Heart left ventricle (tissue), 16 donors: ENCODE measurements at regions not wholly inside any gene's neighbourhood (a gene's known extent, or its start where the extent isn't known, plus 50 kb on each side); places are given as distances from the start of the nearest gene placed in this dataset.

Source experiments
- ATAC-seq, 4 donors: fragments of 200-7000 bp; cut with Tn5 transposase; one replicate each; pipeline ENCODE4 v1.9.1; 2020 to 2022; ENCODE audit warnings: moderate library complexity in 4 of 4, mild to moderate bottlenecking in 3 of 4, moderate number of reproducible peaks in 1 of 4
- DNase-seq, 5 donors: peaks; one replicate each; pipeline ENCODE4 v3.0.0-alpha.2; 2020
- H3K27ac ChIP-seq, 12 donors: fragments of 200-600 bp; sonication (generic) in 4 of 12; one replicate each; pipeline versions ENCODE4 v1.5.0 to v1.8.0; 2016 to 2022; ENCODE audit warnings: mild to moderate bottlenecking in 2 of 12
- H3K27me3 ChIP-seq, 9 donors: fragments of 200-600 bp; sonication (generic) in 2 of 9; one replicate each; pipeline versions ENCODE4 v1.5.1 to v1.8.0; 2016 to 2022; ENCODE audit warnings: mild to moderate bottlenecking in 3 of 9
- H3K36me3 ChIP-seq, 9 donors: fragments of 200-600 bp; sonication (generic) in 2 of 9; one replicate each; pipeline versions ENCODE4 v1.5.0 to v1.8.0; 2018 to 2022; ENCODE audit warnings: mild to moderate bottlenecking in 2 of 9
- H3K4me1 ChIP-seq, 12 donors: fragments of 200-600 bp; sonication (generic) in 4 of 12; one replicate each; pipeline versions ENCODE4 v1.5.0 to v1.8.0; 2016 to 2022; ENCODE audit warnings: mild to moderate bottlenecking in 3 of 12
- H3K4me3 ChIP-seq, 12 donors: fragments of 200-600 bp; sonication (generic) in 4 of 12; one replicate each; pipeline versions ENCODE4 v1.5.0 to v1.8.0; 2017 to 2022; ENCODE audit warnings: mild to moderate bottlenecking in 9 of 12, moderate library complexity in 4 of 12
- H3K9me3 ChIP-seq, 12 donors: fragments of 200-600 bp; sonication (generic) in 4 of 12; one replicate each; pipeline versions ENCODE4 v1.5.0 to v1.8.0; 2016 to 2022; ENCODE audit warnings: mild to moderate bottlenecking in 1 of 12
- POLR2A ChIP-seq, 2 donors: fragments of 450-650 bp; IDR thresholded peaks; one replicate each; pipeline ENCODE4 v1.6.1; 2017; ENCODE audit warnings: antibody characterized with exemption in 2 of 2, mild to moderate bottlenecking in 2 of 2, moderate library complexity in 2 of 2
- WGBS, 4 donors: extraction: QIAGEN DNeasy Blood & Tissue Kit in 2 of 4; methylation state at CpG; one replicate each; pipeline versions ENCODE4 v1.1.5 to v1.1.7; 2013 to 2018; 5-methylcytosine and 5-hydroxymethylcytosine counted together
- intact Hi-C, 10 donors: fragments of 100-400 bp; cut with DNase I; formaldehyde crosslinking; loops; one replicate each; pipeline versions ENCODE4 v1.11.1 to v1.14.2; 2022
- TF ChIP-seq, protein P1 (sequence below), 12 donors: fragments of 200-600 bp; sonication (generic) in 4 of 12; IDR thresholded peaks; one replicate each; pipeline versions ENCODE4 v1.5.0 to v1.8.0; 2018 to 2022; ENCODE audit warnings: antibody characterized with exemption in 12 of 12, mild to moderate bottlenecking in 5 of 12
- donor health status: ischemic (EF 13 %, LVEDD 7.1; RV severe dilation, severe dysfunction).
- donor health status: healthy with polysubstance abuse.
- donor health status: DM: no; HTN: yes; CAD: no.
- donor health status: DM: no; HTN: no; CAD: no.
- donor health status: ischemic (EF 25% LVEDD 6.9; RV normal size, moderate dysfunction).
- donor health status: ischemic (EF 25% LVEDD 5.7; RV mildly dilated, moderate dysfunction).
- donor health status: healthy.
- donor health status: DM: yes; HTN: yes; CAD: no.
- donor health status: ischemic (EF 35%, LVEDD 5.7; RV mildly dilated, moderate dysfunction).
- donor health status: nonischemic (EF 11% LVEDD 7.7; RV severe dilation, severe dysfunction).
- donor health status: DM: yes; HTN: yes; CAD: no.
- donor health status: PGD.
- donor health status: ischemic (EF 29% LVEDD 5.4; RV normal size, mild dysfunction).
- donor health status: nonischemic (EF 23%, LVEDD 6.1; RV moderate dilation, normal function).

DNA sequence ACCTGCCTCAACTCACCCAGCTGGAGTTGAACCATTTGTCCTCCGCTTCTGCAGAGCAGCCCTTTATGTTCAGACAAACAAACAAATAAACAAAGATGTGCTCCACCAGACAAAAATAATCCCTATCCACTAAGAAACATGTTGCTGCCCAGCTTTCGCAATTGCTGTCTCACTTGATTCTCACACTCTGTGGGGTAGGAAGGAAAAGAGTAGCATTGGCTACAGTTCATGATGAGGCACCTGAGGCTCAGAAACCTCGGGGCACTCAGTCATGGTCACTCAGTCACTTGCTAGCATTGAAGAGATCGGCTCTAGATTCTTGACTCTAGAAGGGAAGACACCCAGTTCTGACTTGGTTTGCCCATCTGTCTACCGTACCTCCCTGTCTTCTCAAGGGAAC lies 88.0 kb upstream of the ZMIZ1 start:
- no peak for DNase-seq
- ATAC-seq, result no peak
- intact Hi-C loops, result loop anchor here in 2 of 10 donors (5.0 kb wide), 2 partner anchors 81 to 216 kb away; no protein-coding TSS in a partner anchor

DNA sequence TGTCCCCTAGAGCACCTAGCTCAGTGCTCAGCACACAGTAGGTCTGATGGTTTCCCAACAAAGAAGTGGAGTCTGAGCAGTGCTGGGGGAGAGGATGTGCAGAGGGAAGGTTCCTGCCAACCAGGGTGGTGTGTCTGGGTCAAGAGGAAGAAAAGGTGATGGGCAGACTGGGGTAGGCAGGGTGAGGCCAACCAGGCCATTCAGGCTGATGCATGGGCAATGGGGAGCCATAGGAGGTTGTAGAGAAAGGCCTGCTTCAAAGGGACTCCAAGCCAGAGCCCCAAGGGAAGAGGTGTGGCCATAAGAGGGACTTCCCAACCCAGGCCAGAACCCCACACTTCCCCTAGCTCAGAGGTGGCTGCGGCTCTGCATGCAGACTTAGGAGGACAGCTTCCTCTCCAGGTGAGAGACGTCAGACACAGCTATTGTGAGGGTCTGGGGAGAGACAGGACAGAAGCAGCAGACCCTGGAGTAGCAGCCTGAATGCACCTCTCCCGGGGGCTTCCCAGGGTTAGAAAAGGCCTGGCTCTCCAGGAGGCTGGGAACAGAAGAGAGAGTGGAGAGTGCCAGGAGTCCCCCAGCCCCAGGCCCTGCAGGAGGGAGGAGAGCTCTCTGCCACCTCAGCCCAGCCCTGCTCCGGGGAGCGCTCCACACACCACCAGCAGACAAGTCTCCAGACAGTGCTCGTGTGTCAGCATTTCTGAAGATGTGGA lies 87.4 kb upstream of the ZMIZ1 start:
- intact Hi-C loops, result loop anchor here in 2 of 10 donors (5.0 kb wide), 2 partner anchors 81 to 216 kb away; no protein-coding TSS in a partner anchor
- H3K4me3 ChIP-seq, result no peak overlapping the region
- H3K9me3 ChIP-seq, result no peaks in the 10 kb centered on the region
- ATAC-seq (no peak), DNase-seq (no peak)
- H3K27me3 ChIP-seq, result no peaks in the 10 kb centered on the region
- no peak for TF ChIP-seq POLR2A (IDR thresholded peaks at IDR 0.05)
- TF ChIP-seq, protein P1, sequence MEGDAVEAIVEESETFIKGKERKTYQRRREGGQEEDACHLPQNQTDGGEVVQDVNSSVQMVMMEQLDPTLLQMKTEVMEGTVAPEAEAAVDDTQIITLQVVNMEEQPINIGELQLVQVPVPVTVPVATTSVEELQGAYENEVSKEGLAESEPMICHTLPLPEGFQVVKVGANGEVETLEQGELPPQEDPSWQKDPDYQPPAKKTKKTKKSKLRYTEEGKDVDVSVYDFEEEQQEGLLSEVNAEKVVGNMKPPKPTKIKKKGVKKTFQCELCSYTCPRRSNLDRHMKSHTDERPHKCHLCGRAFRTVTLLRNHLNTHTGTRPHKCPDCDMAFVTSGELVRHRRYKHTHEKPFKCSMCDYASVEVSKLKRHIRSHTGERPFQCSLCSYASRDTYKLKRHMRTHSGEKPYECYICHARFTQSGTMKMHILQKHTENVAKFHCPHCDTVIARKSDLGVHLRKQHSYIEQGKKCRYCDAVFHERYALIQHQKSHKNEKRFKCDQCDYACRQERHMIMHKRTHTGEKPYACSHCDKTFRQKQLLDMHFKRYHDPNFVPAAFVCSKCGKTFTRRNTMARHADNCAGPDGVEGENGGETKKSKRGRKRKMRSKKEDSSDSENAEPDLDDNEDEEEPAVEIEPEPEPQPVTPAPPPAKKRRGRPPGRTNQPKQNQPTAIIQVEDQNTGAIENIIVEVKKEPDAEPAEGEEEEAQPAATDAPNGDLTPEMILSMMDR (IDR thresholded peaks at IDR 0.05), result no peak
- 70 to 83% (median 74%) methylated on average over 5 to 6 of the region's 6 CpGs for WGBS, 4 donors
- no peak overlapping the region for H3K27ac ChIP-seq
- H3K4me1 ChIP-seq, result peaks cover 0 to 19% (median 0%) of the 10 kb centered on the region in 12 donors
- no peaks in the 10 kb centered on the region for H3K36me3 ChIP-seq

More for the DNA sequence above, 88.0 kb upstream of the ZMIZ1 start:
- 83 to 95% (median 91%) methylated on average over 5 of the region's 5 CpGs for WGBS, 4 donors
- H3K27me3 ChIP-seq, result no peaks in the 10 kb centered on the region
- peaks cover 0 to 19% (median 0%) of the 10 kb centered on the region in 12 donors for H3K4me1 ChIP-seq
- H3K36me3 ChIP-seq, result no peaks in the 10 kb centered on the region
- no peak overlapping the region for H3K27ac ChIP-seq
- TF ChIP-seq, protein P1 (IDR thresholded peaks at IDR 0.05), result no peak
- TF ChIP-seq POLR2A (IDR thresholded peaks at IDR 0.05), result no peak
- H3K4me3 ChIP-seq, result no peak overlapping the region
- H3K9me3 ChIP-seq, result no peaks in the 10 kb centered on the region

DNA sequence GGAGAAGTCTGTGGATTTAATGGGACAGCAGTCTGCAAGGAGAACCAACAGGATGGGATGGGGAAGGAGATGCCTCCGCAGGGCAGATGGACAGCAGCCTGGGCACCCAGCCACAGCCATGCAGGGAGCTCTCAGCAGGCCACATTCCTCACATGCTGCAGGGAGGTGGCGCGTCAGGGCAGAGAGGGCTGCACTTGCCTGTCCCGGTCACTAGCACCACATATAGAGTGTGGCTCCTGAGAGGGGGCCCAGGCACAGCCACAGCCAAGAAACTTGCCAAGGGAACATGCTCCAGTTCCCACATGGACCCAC lies 86.8 kb upstream of the ZMIZ1 start:
- WGBS, 4 donors, result 57 to 92% (median 63%) methylated on average over 4 of the region's 4 CpGs
- Histone ChIP-seq H3K27ac (no peak overlapping the region), H3K9me3 (no peaks in the 10 kb centered on the region), H3K36me3 (no peaks in the 10 kb centered on the region), H3K27me3 (no peaks in the 10 kb centered on the region), H3K4me1 (peaks cover 0 to 19% (median 0%) of the 10 kb centered on the region in 12 donors), H3K4me3 (no peak overlapping the region)
- ATAC-seq (peak; percentile 67 to 91 (median 76)), DNase-seq (peak; percentile 62 to 83 (median 71))
- intact Hi-C loops, result loop anchor here in 2 of 10 donors (5.0 kb wide), 2 partner anchors 80 to 215 kb away; no protein-coding TSS in a partner anchor
- no peak for TF ChIP-seq POLR2A (IDR thresholded peaks at IDR 0.05)
- TF ChIP-seq, protein P1 (IDR thresholded peaks at IDR 0.05), result no peak

DNA sequence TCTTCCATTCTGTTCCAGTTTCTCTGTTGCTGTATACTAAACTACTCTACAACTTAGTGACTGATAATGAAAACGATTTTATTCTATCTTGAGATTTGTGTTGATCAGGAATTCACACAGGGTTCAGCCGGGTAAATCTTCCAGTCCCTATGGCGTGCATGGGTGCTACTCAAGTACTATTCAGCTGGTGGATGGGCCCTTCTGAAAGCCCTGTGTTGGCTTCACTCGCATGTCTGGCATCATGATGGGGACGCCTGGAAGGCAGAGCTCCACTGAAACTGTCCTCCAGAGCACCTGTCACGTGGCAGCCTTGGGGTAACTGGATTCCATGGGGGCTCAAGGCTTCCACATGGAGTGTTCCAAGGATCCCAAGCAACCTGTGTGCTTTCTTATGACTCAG lies 86.0 kb upstream of the ZMIZ1 start:
- H3K9me3 ChIP-seq, result no peaks in the 10 kb centered on the region
- no peaks in the 10 kb centered on the region for H3K36me3 ChIP-seq
- peaks cover 0 to 14% (median 0%) of the 10 kb centered on the region in 12 donors for H3K4me1 ChIP-seq
- H3K27ac ChIP-seq, result no peak overlapping the region
- ATAC-seq (no peak), DNase-seq (peak in 1 of 5 donors; percentile 10)
- TF ChIP-seq, protein P1 (IDR thresholded peaks at IDR 0.05), result no peak
- no peak for TF ChIP-seq POLR2A (IDR thresholded peaks at IDR 0.05)
- no peaks in the 10 kb centered on the region for H3K27me3 ChIP-seq
- no peak overlapping the region for H3K4me3 ChIP-seq
- 82 to 96% (median 85%) methylated on average over 6 of the region's 6 CpGs for WGBS, 4 donors
- intact Hi-C loops, result loop anchor here in 2 of 10 donors (5.0 kb wide), 2 partner anchors 80 to 215 kb away; no protein-coding TSS in a partner anchor
